HG02870 (cell line): ENCODE measurements at regions not wholly inside any gene's neighbourhood (a gene's known extent, or its start where the extent isn't known, plus 50 kb on each side); places are given as distances from the start of the nearest gene placed in this dataset.

ENCODE experiments used
- ATAC-seq: cut with Tn5 transposase; IDR thresholded peaks from one replicate; pipeline ENCODE4 v1.9.1; 2021; ENCODE audit warnings: mild to moderate bottlenecking, moderate library complexity; ENCODE audit not compliant: unreplicated experiment

DNA sequence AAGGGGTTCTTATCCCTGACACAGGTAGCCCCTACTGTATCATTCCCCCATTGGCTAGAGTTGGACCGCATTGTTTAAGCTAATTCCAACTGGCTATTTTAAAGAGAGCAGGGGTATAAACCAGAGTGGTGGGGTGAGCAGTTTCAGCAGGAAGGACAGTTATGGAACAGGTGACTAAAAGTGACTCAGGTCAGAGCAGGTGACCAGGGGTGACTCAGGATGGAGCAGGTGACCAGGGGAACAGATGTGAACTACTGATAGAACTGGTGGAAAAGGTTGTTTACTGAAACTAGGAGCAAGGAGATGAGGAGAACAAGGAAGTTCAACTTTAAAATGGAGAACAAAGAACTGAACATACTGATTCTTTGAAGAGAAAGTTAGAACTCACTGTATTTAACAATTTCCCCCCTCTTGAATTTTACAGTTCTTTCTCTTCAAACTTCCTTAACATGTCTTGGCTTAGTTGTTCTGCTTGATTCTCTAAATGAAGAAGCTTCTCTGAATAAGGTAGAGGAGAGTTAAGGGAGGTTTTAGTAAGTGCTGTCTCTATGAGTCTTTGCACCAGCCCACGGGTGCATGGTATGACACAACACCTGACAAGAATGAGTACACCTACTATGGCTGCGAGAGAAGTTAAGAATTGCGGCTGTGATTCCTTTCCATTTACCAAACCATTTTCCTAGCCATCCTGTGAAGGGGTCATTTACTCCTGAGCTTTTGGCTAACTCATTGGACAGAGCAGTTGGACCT is 83.4 kb upstream of the WNT7A start:
- ATAC-seq = no peak

DNA sequence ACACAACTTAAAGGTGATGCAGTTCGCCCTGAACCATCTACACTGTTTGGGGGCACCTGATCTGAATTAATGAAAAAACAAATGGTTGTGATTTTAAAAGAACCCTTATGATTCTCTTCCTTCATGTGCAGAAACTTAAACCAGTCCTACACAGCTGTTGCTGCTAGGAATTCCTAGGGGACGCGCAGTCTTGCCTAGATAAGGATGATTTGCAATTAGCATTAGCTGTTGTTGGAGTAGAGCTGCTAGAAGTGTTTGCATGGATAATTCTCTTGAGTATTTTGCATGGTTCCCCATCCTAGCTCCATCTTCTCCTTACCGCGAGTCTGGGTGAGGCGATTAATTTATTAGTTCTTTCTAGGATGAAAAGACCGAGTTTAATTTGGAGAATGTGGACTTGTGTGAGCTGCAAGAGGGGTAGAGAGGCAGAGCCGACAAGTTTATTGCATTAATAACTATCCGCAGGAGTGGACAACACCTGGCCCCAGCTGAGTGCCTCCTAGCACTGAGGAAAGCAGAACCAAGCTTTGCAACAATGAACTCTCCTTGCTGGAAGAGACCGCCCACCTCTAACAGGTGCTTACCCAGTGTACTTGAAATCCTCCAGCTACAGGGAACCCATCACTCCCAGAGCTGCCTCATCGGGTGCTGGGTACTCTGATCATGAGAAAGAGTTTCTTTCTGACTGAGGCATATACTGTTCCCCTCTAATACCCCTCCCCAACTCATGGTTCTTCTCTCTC is 75.0 kb upstream of the WNT7A start:
- ATAC-seq = no peak

DNA sequence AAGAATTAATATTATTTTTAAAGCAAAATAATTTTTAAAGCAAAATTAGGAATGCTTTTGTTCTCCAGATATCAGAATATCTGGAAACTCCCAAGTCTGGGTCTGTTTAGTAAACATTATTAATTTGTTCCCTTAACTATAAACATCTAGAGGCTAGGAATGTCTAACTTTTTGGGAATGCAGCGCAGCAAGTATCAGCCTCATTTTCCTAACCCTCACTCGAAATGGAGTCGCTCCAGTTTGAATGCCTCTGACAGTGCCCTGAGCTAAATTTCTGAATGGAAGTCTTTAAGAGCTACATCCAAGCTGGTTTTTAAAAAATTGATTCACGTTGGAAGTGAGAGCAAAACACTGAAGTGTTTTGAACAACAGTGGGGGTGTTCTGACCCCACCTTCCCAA is 74.4 kb upstream of the WNT7A start:
- no peak for ATAC-seq

DNA sequence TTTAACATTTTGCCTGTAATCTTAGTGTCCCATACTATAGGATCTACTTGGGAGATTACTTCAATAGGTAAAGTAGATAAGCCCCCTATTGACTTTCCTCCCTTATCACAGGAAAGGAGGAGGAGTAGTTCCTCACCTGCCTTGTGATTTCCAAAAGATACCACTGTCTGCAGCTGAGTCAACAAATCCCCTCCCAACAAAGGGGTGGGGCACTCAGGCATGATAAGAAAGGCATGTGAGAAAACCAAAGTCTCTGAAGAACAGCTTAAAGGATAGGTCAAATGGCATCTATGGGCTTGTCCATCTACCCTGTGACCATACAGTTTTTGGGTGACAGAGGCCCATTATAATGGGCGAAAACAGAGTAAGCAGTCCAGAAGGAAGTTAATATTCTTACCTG is 71.3 kb upstream of the WNT7A start:
- ATAC-seq = no peak

DNA sequence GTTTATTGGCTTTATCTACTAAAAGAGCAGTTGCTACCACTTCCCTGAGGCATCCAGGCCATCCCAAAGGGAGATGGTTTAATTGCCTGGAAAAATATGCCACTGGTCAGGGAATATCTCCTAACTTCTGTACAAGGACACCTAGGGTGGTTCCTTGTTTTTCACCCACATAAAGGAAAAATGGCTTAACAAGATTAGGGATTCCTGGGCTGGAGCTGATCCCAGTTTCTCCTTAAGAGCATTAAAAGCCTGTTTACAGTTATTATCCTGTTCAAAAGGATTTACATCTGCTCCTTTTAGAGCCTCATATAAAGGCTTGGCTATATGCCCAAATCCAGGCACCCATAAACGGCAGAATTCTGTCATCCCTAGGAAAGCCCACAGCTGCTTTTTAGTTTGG is 70.2 kb upstream of the WNT7A start:
- ATAC-seq = no peak

DNA sequence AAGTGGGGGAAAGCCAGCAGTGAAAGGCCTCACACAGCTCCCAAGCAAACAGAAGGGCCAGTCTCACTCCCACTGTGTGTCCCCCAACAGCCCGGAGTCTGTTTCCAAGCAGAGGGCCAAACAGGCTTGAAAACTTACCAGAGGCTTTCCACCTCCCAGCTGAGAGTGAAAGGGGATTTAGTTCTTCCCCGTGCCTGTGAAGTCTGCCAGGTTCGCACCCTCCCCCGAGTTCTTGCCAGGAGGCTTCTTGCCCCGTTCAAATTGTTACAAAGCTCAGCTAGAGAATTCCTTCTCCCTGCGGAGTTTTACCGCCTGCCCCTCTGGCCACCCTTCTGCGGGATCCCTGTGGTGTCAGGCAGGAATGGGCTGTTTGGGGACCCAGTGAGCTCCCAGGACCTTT is 68.0 kb upstream of the WNT7A start:
- ATAC-seq = no peak

DNA sequence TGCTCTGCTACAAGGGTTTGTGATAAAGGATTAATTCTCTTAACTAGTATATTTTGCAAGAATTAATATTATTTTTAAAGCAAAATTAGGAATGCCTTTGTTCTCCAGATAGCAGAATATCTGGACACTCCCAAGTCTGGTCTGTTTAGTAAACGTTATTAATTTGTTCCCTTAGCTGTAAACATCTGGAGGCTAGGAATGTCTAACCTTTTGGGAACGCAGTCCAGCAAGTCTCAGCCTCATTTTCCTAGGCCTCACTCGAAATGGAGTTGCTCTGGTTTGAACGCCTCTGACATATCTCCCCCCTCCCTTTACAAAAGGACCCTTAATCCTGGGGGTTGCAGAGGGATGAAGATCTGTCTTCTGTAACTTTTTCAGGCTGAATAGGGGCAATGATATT is 59.3 kb upstream of the WNT7A start:
- no peak for ATAC-seq

DNA sequence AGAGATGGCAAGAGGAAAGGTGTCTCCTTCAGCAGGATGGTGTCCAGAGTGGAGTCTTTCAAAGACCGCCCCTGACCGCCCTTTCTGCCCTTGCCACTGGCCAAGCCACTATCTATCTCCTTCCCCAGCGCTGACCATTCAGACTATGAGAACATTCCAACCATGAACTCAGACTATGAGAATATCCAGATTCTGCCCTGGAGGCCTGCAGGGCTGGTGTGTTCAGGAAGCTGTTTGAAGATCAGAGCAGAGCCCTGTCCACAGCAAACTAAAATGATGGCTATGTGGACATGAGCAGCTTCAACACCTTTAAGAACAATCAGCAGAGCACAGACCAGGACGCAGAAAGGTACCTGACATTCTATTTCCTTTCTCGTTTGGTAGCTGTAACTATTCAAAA is 57.3 kb upstream of the WNT7A start:
- ATAC-seq = no peak

DNA sequence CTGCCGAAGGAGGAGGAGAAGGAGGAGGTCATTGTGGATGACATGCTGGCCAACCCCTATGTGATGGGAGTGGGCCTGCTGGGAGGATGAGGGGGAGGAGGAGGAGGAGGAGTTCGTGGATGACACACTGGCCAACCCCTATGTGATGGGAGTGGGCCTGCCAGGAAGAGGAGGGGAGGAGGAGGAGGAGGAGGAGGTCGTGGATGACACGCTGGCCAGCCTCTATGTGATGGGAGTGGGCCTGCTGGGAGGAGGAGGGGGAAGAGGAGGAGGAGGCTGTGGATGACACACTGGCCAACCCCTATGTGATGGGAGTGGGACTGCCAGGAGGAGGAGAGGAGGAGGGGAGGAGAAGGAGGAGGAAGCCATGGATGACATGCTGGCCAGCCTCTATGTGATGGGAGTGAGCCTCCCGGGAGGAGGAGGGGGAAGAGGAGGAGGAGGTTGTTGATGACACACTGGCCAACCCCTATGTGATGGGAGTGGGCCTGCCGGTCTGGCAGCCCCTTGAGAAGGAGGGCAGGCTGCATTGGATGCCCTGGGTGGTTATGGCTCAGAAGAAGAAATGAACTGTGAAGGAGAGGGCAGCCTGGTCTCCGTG is 55.7 kb upstream of the WNT7A start:
- ATAC-seq = no peak

DNA sequence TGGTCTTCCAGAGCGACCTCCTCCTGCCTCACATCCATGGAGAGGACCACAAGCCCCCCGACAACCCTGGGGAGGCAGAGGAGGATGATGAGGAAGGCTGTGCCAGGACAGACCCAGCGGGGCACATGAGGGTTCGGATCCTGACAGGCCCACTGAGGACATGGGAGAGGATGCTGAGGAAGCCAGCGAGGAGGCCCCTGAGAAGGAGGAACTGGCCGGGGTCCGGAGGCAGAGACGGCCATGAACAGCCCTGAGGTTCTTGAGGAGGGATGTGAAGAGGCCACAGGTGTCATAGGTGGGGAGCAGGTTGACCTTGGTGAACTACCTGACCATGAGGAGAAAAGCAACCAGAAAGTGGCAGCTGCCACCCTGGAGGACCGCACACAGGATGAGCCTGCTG is 54.9 kb upstream of the WNT7A start:
- ATAC-seq = no peak

DNA sequence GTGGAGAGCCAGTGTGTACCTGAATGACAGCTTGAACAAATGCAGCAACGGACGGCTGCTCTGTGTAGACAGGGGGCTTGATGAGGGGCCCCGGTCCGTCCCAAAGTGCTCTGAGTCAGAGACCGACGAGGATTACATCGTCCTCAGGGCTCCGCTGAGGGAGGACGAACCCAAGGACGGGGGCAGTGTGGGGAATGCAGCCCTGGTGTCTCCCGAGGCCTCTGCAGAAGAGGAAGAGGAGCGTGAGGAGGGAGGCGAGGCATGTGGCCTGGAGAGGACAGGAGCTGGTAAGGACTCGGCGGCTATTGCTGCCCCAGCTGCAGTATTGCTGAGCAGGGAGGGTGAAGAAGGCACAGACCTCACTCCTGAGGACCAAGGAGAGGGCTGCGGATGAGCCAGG is 54.4 kb upstream of the WNT7A start:
- no peak for ATAC-seq

DNA sequence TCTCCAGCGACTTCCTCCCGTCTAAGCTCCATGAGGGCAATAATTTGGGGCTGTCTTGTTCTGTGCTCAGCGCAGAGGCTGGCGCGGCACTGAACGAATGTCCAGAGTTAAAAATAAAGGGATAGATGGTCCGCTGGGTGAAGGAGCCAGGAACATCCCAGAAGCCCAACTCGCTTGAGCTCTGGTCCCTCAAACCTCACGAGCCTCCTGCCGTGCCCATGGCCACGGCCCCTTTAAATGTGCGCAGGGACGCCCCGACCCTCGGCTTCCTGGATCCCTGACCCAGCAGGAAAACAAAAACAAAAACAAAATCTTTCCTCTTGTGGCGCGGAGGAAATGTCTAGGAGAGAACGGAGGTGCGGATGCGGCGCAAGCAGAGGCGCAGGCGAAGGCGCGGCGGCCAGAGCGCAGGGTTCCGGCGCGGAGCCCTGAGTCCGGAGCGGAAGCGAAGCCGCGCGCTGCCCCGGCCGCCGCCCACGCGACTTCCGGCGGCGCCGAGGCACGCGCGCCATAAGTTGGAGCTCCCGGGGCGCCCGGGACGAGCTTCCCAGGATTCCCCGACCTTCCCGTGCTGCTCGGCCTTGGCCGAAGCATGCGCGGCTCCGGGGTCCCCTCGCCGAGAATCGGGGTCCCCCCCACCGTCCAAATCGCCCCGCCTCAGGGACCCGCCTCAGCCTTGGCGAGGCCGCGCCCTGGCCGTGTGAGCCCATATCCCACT is 52.9 kb upstream of the WNT7A start:
- no peak for ATAC-seq

DNA sequence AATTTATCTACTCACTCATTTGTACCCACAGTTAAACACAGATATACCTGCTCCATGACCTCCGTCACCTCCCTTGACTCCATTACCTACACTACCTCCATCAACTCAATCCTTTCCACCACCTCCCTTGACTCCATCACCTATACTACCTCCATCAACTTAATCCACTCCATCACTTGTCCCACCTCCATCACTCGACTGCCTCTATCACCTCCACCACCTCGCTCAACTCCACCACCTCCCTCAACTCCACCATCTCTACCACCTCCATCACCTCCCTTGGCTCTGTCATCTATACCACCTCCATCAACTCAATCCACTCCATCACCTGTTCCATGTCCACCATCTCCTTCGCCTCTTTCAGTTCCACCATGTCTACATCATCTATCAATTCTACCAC is 51.3 kb upstream of the WNT7A start:
- ATAC-seq = no peak
